Astrocyte (in vitro differentiated cells and primary cell): ENCODE measurements at regions not wholly inside any gene's neighbourhood (a gene's known extent, or its start where the extent isn't known, plus 50 kb on each side); places are given as distances from the start of the nearest gene placed in this dataset.
A peak's percentile ranks its signal among the peaks of the same experiment; 100 is the strongest.
"Not testable (repeated sequence)": the region's sequence is repeated elsewhere in the genome, so short reads cannot be mapped to it uniquely, and the experiment has no call there.

Experiments
- DNase-seq: peaks from one replicate; pipeline ENCODE4 v3.0.0-alpha.2; 2010; ENCODE audit warnings: low read depth
- FAIRE-seq: peaks from 2 replicates; lab custom pipeline; 2011; peaks lifted over from hg19 to GRCh38; lab: Jason Lieb, UNC
- H2AFZ ChIP-seq: 2 replicates; pipeline ENCODE4 v1.6.0; 2012; ENCODE audit warnings: low read depth, low read length, inconsistent platforms
- H3K27ac ChIP-seq: 2 replicates; pipeline ENCODE4 v1.5.1; 2011; ENCODE audit warnings: low read depth, low read length, inconsistent platforms
- H3K27me3 ChIP-seq: 2 replicates; pipeline ENCODE4 v1.6.0; 2011; ENCODE audit warnings: low read length, inconsistent platforms; ENCODE audit not compliant: insufficient read depth
- H3K36me3 ChIP-seq: 2 replicates; pipeline ENCODE4 v1.5.1; 2011; ENCODE audit warnings: low read length, inconsistent platforms; ENCODE audit not compliant: insufficient read depth
- H3K4me1 ChIP-seq: 2 replicates; pipeline ENCODE4 v1.5.1; 2011; ENCODE audit warnings: low read length, inconsistent platforms; ENCODE audit not compliant: insufficient read depth
- H3K4me2 ChIP-seq: 2 replicates; pipeline ENCODE4 v1.6.0; 2012; ENCODE audit warnings: low read length, inconsistent platforms
- H3K4me3 ChIP-seq: 2 replicates; pipeline ENCODE4 v1.5.1; 2011; ENCODE audit warnings: low read depth, mild to moderate bottlenecking, low read length, inconsistent platforms; ENCODE audit not compliant: insufficient read depth
- H3K79me2 ChIP-seq: 2 replicates; pipeline ENCODE4 v1.6.0; 2012; ENCODE audit warnings: mild to moderate bottlenecking, low read length, inconsistent platforms; ENCODE audit not compliant: insufficient read depth
- H3K9ac ChIP-seq: 2 replicates; pipeline ENCODE4 v1.6.0; 2012; ENCODE audit warnings: mild to moderate bottlenecking, low read length, inconsistent platforms
- H3K9me3 ChIP-seq: 2 replicates; pipeline ENCODE4 v1.5.1; 2012; ENCODE audit warnings: low read depth, mild to moderate bottlenecking, low read length, inconsistent platforms; ENCODE audit not compliant: insufficient read depth
- H4K20me1 ChIP-seq: 2 replicates; pipeline ENCODE4 v1.6.0; 2012; ENCODE audit warnings: low read length, inconsistent platforms; ENCODE audit not compliant: insufficient read depth
- H3K27ac Mint-ChIP-seq: one replicate; pipeline ENCODE4 v1.8.0; 2021; ENCODE audit warnings: mild to moderate bottlenecking, mixed read lengths; ENCODE audit not compliant: unreplicated experiment
- H3K27me3 Mint-ChIP-seq: one replicate; pipeline ENCODE4 v1.8.0; 2021; ENCODE audit warnings: low read depth, mixed read lengths; ENCODE audit not compliant: unreplicated experiment
- H3K36me3 Mint-ChIP-seq: one replicate; pipeline ENCODE4 v1.8.0; 2021; ENCODE audit warnings: low read depth, mixed read lengths; ENCODE audit not compliant: unreplicated experiment
- H3K4me1 Mint-ChIP-seq: one replicate; pipeline ENCODE4 v1.8.0; 2021; ENCODE audit warnings: low read depth, mixed read lengths; ENCODE audit not compliant: unreplicated experiment
- H3K4me3 Mint-ChIP-seq: one replicate; pipeline ENCODE4 v1.8.0; 2021; ENCODE audit warnings: mild to moderate bottlenecking, moderate library complexity, mixed read lengths; ENCODE audit not compliant: unreplicated experiment
- H3K9me3 Mint-ChIP-seq: one replicate; pipeline ENCODE4 v1.8.0; 2021; ENCODE audit warnings: mild to moderate bottlenecking, mixed read lengths; ENCODE audit not compliant: unreplicated experiment
- EZH2 ChIP-seq: IDR thresholded peaks from 2 replicates; pipeline ENCODE4 v1.6.1; 2012; ENCODE audit warnings: mild to moderate bottlenecking, low read length, inconsistent platforms; ENCODE audit not compliant: insufficient read depth
- TF ChIP-seq, protein P1 (sequence below): IDR thresholded peaks from 2 replicates; pipeline ENCODE4 v1.5.1; 2011; ENCODE audit warnings: low read depth, mild to moderate bottlenecking, inconsistent platforms, low read length, moderate library complexity; ENCODE audit not compliant: insufficient read depth

- H3K4me3 Mint-ChIP-seq = no peak overlapping the region
- TF ChIP-seq EZH2 = no peak
- TF ChIP-seq, protein P1, sequence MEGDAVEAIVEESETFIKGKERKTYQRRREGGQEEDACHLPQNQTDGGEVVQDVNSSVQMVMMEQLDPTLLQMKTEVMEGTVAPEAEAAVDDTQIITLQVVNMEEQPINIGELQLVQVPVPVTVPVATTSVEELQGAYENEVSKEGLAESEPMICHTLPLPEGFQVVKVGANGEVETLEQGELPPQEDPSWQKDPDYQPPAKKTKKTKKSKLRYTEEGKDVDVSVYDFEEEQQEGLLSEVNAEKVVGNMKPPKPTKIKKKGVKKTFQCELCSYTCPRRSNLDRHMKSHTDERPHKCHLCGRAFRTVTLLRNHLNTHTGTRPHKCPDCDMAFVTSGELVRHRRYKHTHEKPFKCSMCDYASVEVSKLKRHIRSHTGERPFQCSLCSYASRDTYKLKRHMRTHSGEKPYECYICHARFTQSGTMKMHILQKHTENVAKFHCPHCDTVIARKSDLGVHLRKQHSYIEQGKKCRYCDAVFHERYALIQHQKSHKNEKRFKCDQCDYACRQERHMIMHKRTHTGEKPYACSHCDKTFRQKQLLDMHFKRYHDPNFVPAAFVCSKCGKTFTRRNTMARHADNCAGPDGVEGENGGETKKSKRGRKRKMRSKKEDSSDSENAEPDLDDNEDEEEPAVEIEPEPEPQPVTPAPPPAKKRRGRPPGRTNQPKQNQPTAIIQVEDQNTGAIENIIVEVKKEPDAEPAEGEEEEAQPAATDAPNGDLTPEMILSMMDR = no peak
- Histone ChIP-seq H2AFZ (no peak overlapping the region), H3K27ac (no peak overlapping the region), H3K4me3 (no peak overlapping the region), H3K27me3 (no peaks in the 10 kb centered on the region), H3K4me2 (no peak overlapping the region), H4K20me1 (no peaks in the 10 kb centered on the region), H3K4me1 (no peaks in the 10 kb centered on the region), H3K36me3 (no peaks in the 10 kb centered on the region), H3K9me3 (no peaks in the 10 kb centered on the region), H3K9ac (no peak overlapping the region), H3K79me2 (no peaks in the 10 kb centered on the region)
- FAIRE-seq (no peak), DNase-seq (no peak)
- no peaks in the 10 kb centered on the region for H3K36me3 Mint-ChIP-seq
- H3K27me3 Mint-ChIP-seq = no peaks in the 10 kb centered on the region
- H3K4me1 Mint-ChIP-seq = no peaks in the 10 kb centered on the region
- peaks cover 1% of the 10 kb centered on the region for H3K9me3 Mint-ChIP-seq
- no peak overlapping the region for H3K27ac Mint-ChIP-seq
Observed at GRCh38 chrX:63032811-63033210, 318.3 kb downstream of the SPIN4 start.

DNA sequence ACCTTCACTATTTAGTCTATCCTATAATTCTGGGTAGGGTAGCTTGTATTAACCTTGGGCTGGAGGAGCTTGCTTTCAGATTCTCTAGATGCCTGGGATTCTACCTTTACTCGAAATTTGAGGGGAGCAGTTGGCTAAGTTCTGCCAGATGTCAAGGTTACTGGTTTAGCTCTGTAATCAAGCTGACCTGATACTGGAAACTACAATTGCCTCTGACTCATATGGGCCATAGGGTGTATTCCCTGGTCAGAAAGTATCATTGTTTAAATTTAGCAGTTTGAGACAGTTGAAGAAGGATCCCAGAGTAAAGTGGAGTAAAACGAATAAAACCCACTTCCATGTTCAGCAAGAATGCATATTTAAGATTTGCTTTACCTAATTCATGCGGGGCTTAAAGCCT, 337.6 kb downstream of the SPIN4 start:
- Histone ChIP-seq H3K9me3 (no peaks in the 10 kb centered on the region), H3K4me2 (no peak overlapping the region), H4K20me1 (no peaks in the 10 kb centered on the region), H3K9ac (no peak overlapping the region), H3K27me3 (no peaks in the 10 kb centered on the region), H3K4me1 (no peaks in the 10 kb centered on the region), H3K79me2 (no peaks in the 10 kb centered on the region), H3K4me3 (no peak overlapping the region), H2AFZ (no peak overlapping the region), H3K36me3 (no peaks in the 10 kb centered on the region), H3K27ac (no peak overlapping the region)
- TF ChIP-seq EZH2 = no peak
- TF ChIP-seq, protein P1 = no peak
- H3K9me3 Mint-ChIP-seq = no peaks in the 10 kb centered on the region
- no peak overlapping the region for H3K4me3 Mint-ChIP-seq
- no peaks in the 10 kb centered on the region for H3K27me3 Mint-ChIP-seq
- FAIRE-seq (no peak), DNase-seq (no peak)
- H3K27ac Mint-ChIP-seq = no peak overlapping the region
- no peaks in the 10 kb centered on the region for H3K4me1 Mint-ChIP-seq
- H3K36me3 Mint-ChIP-seq = no peaks in the 10 kb centered on the region

DNA sequence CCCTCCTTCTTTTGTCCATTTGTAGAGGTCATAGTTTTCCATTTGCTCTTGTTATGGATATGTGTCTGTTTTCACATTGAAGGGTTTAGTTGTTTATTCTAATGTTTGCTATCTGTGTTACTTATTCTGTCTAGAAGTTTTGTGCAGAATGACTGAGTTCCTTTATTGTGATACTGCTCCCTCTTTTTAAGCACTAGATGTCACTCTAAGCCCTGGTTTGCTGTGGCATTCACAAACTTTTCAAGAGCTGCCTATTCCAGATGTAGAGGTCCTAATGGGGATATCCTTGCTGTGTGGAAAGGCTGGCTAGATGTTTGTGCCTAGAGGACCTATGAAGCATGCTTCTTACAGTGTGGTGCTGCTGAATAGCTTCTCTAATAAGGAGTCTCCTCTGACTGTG, 338.6 kb downstream of the SPIN4 start:
- Mint-ChIP-seq H3K27ac (no peak overlapping the region), H3K36me3 (no peaks in the 10 kb centered on the region), H3K4me1 (no peaks in the 10 kb centered on the region)

GRCh38 chrX:63000196-63000595, 350.9 kb downstream of the SPIN4 start:
- not testable (repeated sequence) for H3K4me3 Mint-ChIP-seq, H3K4me1 Mint-ChIP-seq, H3K9ac ChIP-seq, H3K4me1 ChIP-seq, H4K20me1 ChIP-seq, DNase-seq, H3K27me3 Mint-ChIP-seq, H3K79me2 ChIP-seq, H3K4me3 ChIP-seq, H3K9me3 ChIP-seq, H3K9me3 Mint-ChIP-seq, H3K4me2 ChIP-seq, H3K27ac ChIP-seq, H2AFZ ChIP-seq, H3K36me3 ChIP-seq, H3K27me3 ChIP-seq, H3K36me3 Mint-ChIP-seq, FAIRE-seq, H3K27ac Mint-ChIP-seq

More for the DNA sequence above, 338.6 kb downstream of the SPIN4 start:
- no peak overlapping the region for H3K9ac ChIP-seq
- no peak overlapping the region for H3K4me3 ChIP-seq
- no peak overlapping the region for H3K4me2 ChIP-seq
- Mint-ChIP-seq H3K4me3 (no peak overlapping the region), H3K27me3 (no peaks in the 10 kb centered on the region), H3K9me3 (no peaks in the 10 kb centered on the region)
- H3K79me2 ChIP-seq = no peaks in the 10 kb centered on the region
- H3K36me3 ChIP-seq = no peaks in the 10 kb centered on the region
- no peak for DNase-seq
- no peak overlapping the region for H2AFZ ChIP-seq
- no peaks in the 10 kb centered on the region for H3K27me3 ChIP-seq
- H3K27ac ChIP-seq = no peak overlapping the region
- TF ChIP-seq EZH2 = no peak
- TF ChIP-seq, protein P1 = no peak
- no peaks in the 10 kb centered on the region for H3K9me3 ChIP-seq
- no peaks in the 10 kb centered on the region for H4K20me1 ChIP-seq
- no peaks in the 10 kb centered on the region for H3K4me1 ChIP-seq
- peak; percentile 17 for FAIRE-seq
